H1 (cell line): ENCODE measurements at regions not wholly inside any gene's neighbourhood (a gene's known extent, or its start where the extent isn't known, plus 50 kb on each side); places are given as distances from the start of the nearest gene placed in this dataset.

Experiments
- BCL11A ChIP-seq, 2 experiments: IDR thresholded peaks; one replicate each; pipeline ENCODE4 v1.6.1; 2011; ENCODE audit warnings: low read depth in 2 of 2, low read length in 2 of 2, mild to moderate bottlenecking in 2 of 2
- BRCA1 ChIP-seq: IDR thresholded peaks from 2 replicates; pipeline ENCODE4 v1.6.1; 2012; ENCODE audit warnings: low read depth, low read length, improper control_type of control experiment
- CHD2 ChIP-seq: IDR thresholded peaks from 2 replicates; pipeline ENCODE4 v1.6.1; 2012; ENCODE audit warnings: low read length, improper control_type of control experiment
- CHD7 ChIP-seq: fragments of 300-600 bp; sonication (generic); IDR thresholded peaks from 2 replicates; pipeline ENCODE4 v1.7.1; 2012; ENCODE audit warnings: low read length, moderate library complexity, mild to moderate bottlenecking, inconsistent platforms; ENCODE audit not compliant: insufficient replicate concordance
- HDAC2 ChIP-seq, 2 experiments: fragments of 300-600 bp in 1 of 2; sonication (generic) in 1 of 2; IDR thresholded peaks; 2 replicates each; pipeline ENCODE4 v1.6.1; 2011 to 2012; ENCODE audit warnings: low read depth in 2 of 2, low read length in 2 of 2, mild to moderate bottlenecking in 2 of 2, moderate library complexity in 2 of 2, borderline replicate concordance in 1 of 2, inconsistent platforms in 1 of 2
- MAFK ChIP-seq: IDR thresholded peaks from 2 replicates; pipeline ENCODE4 v1.6.1; 2012; ENCODE audit warnings: low read depth, mild to moderate bottlenecking, improper control_type of control experiment, low read length
- MAX ChIP-seq: IDR thresholded peaks from 2 replicates; pipeline ENCODE4 v1.6.1; 2012; ENCODE audit warnings: inconsistent platforms
- POU5F1 ChIP-seq: IDR thresholded peaks from 2 replicates; pipeline ENCODE4 v1.6.1; 2011; ENCODE audit warnings: low read depth, mild to moderate bottlenecking, low read length, moderate library complexity
- RFX5 ChIP-seq: IDR thresholded peaks from 2 replicates; pipeline ENCODE4 v1.6.1; 2011; ENCODE audit warnings: low read depth, low read length, improper control_type of control experiment, borderline replicate concordance
- SIX5 ChIP-seq: IDR thresholded peaks from 2 replicates; pipeline ENCODE4 v1.6.1; 2011; ENCODE audit warnings: mild to moderate bottlenecking, low read depth, low read length
- SP4 ChIP-seq: IDR thresholded peaks from 2 replicates; pipeline ENCODE4 v1.6.1; 2012; ENCODE audit warnings: low read length, inconsistent platforms
- TAF7 ChIP-seq: optimal IDR thresholded peaks from 2 replicates; pipeline ENCODE3; 2011; ENCODE audit warnings: low read depth, mild to moderate bottlenecking, inconsistent platforms, low read length, moderate library complexity, borderline replicate concordance
- YY1 ChIP-seq: IDR thresholded peaks from 2 replicates; pipeline ENCODE4 v1.6.1; 2011; ENCODE audit warnings: low read depth, mild to moderate bottlenecking, low read length

GRCh38 chr2:125615438-125615837 lies 1040.5 kb upstream of the GYPC start (continued):
- TF ChIP-seq CHD7 (no peak), YY1 (no peak), MAX (no peak), BCL11A (IDR thresholded peaks at IDR 0.05; ENCODE audit: low read depth in 2 of 2, low read length in 2 of 2) (no peak), CHD2 (no peak), SP4 (no peak), TAF7 (no peak), HDAC2 (IDR thresholded peaks at IDR 0.05; ENCODE audit: borderline replicate concordance in 1 of 2, low read depth in 2 of 2, low read length in 2 of 2) (no peak), MAFK (no peak), SIX5 (no peak), RFX5 (no peak), BRCA1 (no peak), POU5F1 (no peak)
- TF ChIP-seq, all 59 proteins: peak for 0
